ENCODE measurements at regions not wholly inside any gene's neighbourhood (a gene's known extent, or its start where the extent isn't known, plus 50 kb on each side); places are given as distances from the start of the nearest gene placed in this dataset.

GRCh38 chr1:37404711-37405110, 69.7 kb upstream of the ZC3H12A start:
- Histone ChIP-seq H3K9me2 (replicated peaks; ENCODE audit: insufficient read depth) (no peaks in the 10 kb centered on the region), H3K27ac (no peak overlapping the region), H3K79me2 (no peaks in the 10 kb centered on the region), H3K4me1 (ENCODE audit: insufficient read depth) (no peaks in the 10 kb centered on the region), H4K20me1 (ENCODE audit: insufficient read depth, poor library complexity, severe bottlenecking) (no peaks in the 10 kb centered on the region), H3K9me3 (ENCODE audit: low read depth) (no peaks in the 10 kb centered on the region), H3K4me3 (no peak overlapping the region), H2AFZ (no peak overlapping the region), H3K4me2 (no peak overlapping the region), H3K27me3 (peaks cover 4% of the 10 kb centered on the region), H3K36me3 (replicated peaks; ENCODE audit: insufficient read depth, low read depth) (no peaks in the 10 kb centered on the region)
- 62% methylated on average over 4 of the region's 4 CpGs for WGBS (ENCODE audit: low lambda C conversion rate, missing lambda C conversion rate)
- no peak for DNase-seq (ENCODE audit: low spot score)
- TF ChIP-seq EZH2 (IDR thresholded peaks at IDR 0.05; ENCODE audit: borderline replicate concordance) (no peak), EZH2phosphoT487 (IDR thresholded peaks at IDR 0.05; ENCODE audit: low read depth, severe bottlenecking, unreplicated experiment) (no peak), CTCF (IDR thresholded peaks at IDR 0.05; ENCODE audit: poor library complexity) (no peak)

- Histone ChIP-seq H3K27ac (no peak overlapping the region), H3K4me3 (no peak overlapping the region), H3K36me3 (replicated peaks; ENCODE audit: insufficient read depth, low read depth) (no peaks in the 10 kb centered on the region), H3K79me2 (no peaks in the 10 kb centered on the region), H2AFZ (no peak overlapping the region), H4K20me1 (ENCODE audit: insufficient read depth, poor library complexity, severe bottlenecking) (no peaks in the 10 kb centered on the region), H3K9me2 (replicated peaks; ENCODE audit: insufficient read depth) (no peaks in the 10 kb centered on the region), H3K27me3 (no peaks in the 10 kb centered on the region), H3K9me3 (ENCODE audit: low read depth) (no peaks in the 10 kb centered on the region), H3K4me1 (ENCODE audit: insufficient read depth) (no peaks in the 10 kb centered on the region), H3K4me2 (no peak overlapping the region)
- no peak for DNase-seq (ENCODE audit: low spot score)
- WGBS (ENCODE audit: low lambda C conversion rate, missing lambda C conversion rate), result 47% methylated on average over 7 of the region's 7 CpGs
- TF ChIP-seq CTCF (IDR thresholded peaks at IDR 0.05; ENCODE audit: poor library complexity) (no peak), EZH2 (IDR thresholded peaks at IDR 0.05; ENCODE audit: borderline replicate concordance) (no peak), EZH2phosphoT487 (IDR thresholded peaks at IDR 0.05; ENCODE audit: low read depth, severe bottlenecking, unreplicated experiment) (no peak)
These were observed 64.3 kb upstream of the ZC3H12A start for GRCh38 chr1:37410105-37410504.

- no peaks in the 10 kb centered on the region for H3K4me1 ChIP-seq (ENCODE audit: insufficient read depth)
- H3K9me3 ChIP-seq (ENCODE audit: low read depth), result no peaks in the 10 kb centered on the region
- no peak overlapping the region for H3K4me3 ChIP-seq
- no peaks in the 10 kb centered on the region for H3K79me2 ChIP-seq
- no peak for TF ChIP-seq EZH2 (IDR thresholded peaks at IDR 0.05; ENCODE audit: borderline replicate concordance)
- TF ChIP-seq EZH2phosphoT487 (IDR thresholded peaks at IDR 0.05; ENCODE audit: low read depth, severe bottlenecking, unreplicated experiment), result no peak
- no peak for TF ChIP-seq CTCF (IDR thresholded peaks at IDR 0.05; ENCODE audit: poor library complexity)
- no peak overlapping the region for H3K4me2 ChIP-seq
- no peak overlapping the region for H2AFZ ChIP-seq
- no peak overlapping the region for H3K27ac ChIP-seq
- H3K27me3 ChIP-seq, result no peaks in the 10 kb centered on the region
- no peaks in the 10 kb centered on the region for H3K9me2 ChIP-seq (replicated peaks; ENCODE audit: insufficient read depth)
- H3K36me3 ChIP-seq (replicated peaks; ENCODE audit: insufficient read depth, low read depth), result no peaks in the 10 kb centered on the region
- DNase-seq (ENCODE audit: low spot score), result peak; percentile 63
- 16% methylated on average over 7 of the region's 7 CpGs for WGBS (ENCODE audit: low lambda C conversion rate, missing lambda C conversion rate)
- no peaks in the 10 kb centered on the region for H4K20me1 ChIP-seq (ENCODE audit: insufficient read depth, poor library complexity, severe bottlenecking)
These were observed 63.6 kb upstream of the ZC3H12A start for GRCh38 chr1:37410815-37411214.

All from hepatocyte (in vitro differentiated cells).